Naive thymus-derived CD8-positive, alpha-beta T cell (primary cell): ENCODE measurements at regions not wholly inside any gene's neighbourhood (a gene's known extent, or its start where the extent isn't known, plus 50 kb on each side); places are given as distances from the start of the nearest gene placed in this dataset.
A peak's percentile ranks its signal among the peaks of the same experiment; 100 is the strongest.

ENCODE experiments used
- ATAC-seq, 2 donors: fragments of 150-1000 bp; cut with Tn5 transposase in 1 of 2; sonication (Bioruptor Pico), chemical (Tn5 transposase) in 1 of 2; 1 replicate in 1 of 2; 2 replicates in 1 of 2; pipeline ENCODE4 v1.10.0; 2021; ENCODE audit warnings: mild to moderate bottlenecking in 2 of 2, moderate library complexity in 2 of 2
- POLR2A ChIA-PET: fragments of 350-600 bp; sonication (Branson Sonifier 250); formaldehyde crosslinking; loops from one replicate; lab custom pipeline; 2021; ENCODE audit warnings: antibody characterized with exemption; lab: Charles Lee
- DNase-seq, 10 donors: peaks; one replicate each; pipeline versions ENCODE4 v3.0.0 to v3.0.0-alpha.2; 2020 to 2022
- H3K27ac Mint-ChIP-seq, 10 donors: one replicate each; pipeline ENCODE4 v1.8.0; 2020 to 2022; ENCODE audit warnings: mild to moderate bottlenecking in 10 of 10, mixed read lengths in 10 of 10, moderate library complexity in 4 of 10, inconsistent platforms in 1 of 10
- H3K27me3 Mint-ChIP-seq, 5 donors: one replicate each; pipeline ENCODE4 v1.8.0; 2021 to 2022; ENCODE audit warnings: mixed read lengths in 5 of 5
- H3K36me3 Mint-ChIP-seq, 3 donors: one replicate each; pipeline ENCODE4 v1.8.0; 2020 to 2022; ENCODE audit warnings: mixed read lengths in 3 of 3, mild to moderate bottlenecking in 2 of 3, inconsistent platforms in 1 of 3
- H3K4me1 Mint-ChIP-seq, 4 donors: one replicate each; pipeline ENCODE4 v1.8.0; 2021 to 2022; ENCODE audit warnings: mixed read lengths in 4 of 4
- H3K4me3 Mint-ChIP-seq, 10 donors: one replicate each; pipeline ENCODE4 v1.8.0; 2020 to 2022; ENCODE audit warnings: mild to moderate bottlenecking in 10 of 10, mixed read lengths in 10 of 10, moderate library complexity in 6 of 10, inconsistent platforms in 1 of 10
- H3K9me3 Mint-ChIP-seq, 9 donors: one replicate each; pipeline ENCODE4 v1.8.0; 2020 to 2022; ENCODE audit warnings: mixed read lengths in 9 of 9, mild to moderate bottlenecking in 3 of 9, inconsistent platforms in 1 of 9, moderate library complexity in 1 of 9

- Mint-ChIP-seq H3K27ac (no peak overlapping the region), H3K9me3 (peaks cover 2 to 29% (median 8%) of the 10 kb centered on the region in 9 donors), H3K27me3 (no peaks in the 10 kb centered on the region), H3K4me3 (no peak overlapping the region), H3K4me1 (no peaks in the 10 kb centered on the region), H3K36me3 (peaks cover 0 to 4% (median 0%) of the 10 kb centered on the region in 3 donors)
- DNase-seq, result no peak
- POLR2A ChIA-PET, result no interaction called here
- ATAC-seq, result no peak
These were observed 205.0 kb downstream of the PABPC4L start for GRCh38 chr4:133996431-133997121.

- H3K9me3 Mint-ChIP-seq, result peaks cover 5 to 39% (median 10%) of the 10 kb centered on the region in 9 donors
- DNase-seq, result no peak
- no peak for ATAC-seq
- no peak overlapping the region for H3K27ac Mint-ChIP-seq
- no peaks in the 10 kb centered on the region for H3K4me1 Mint-ChIP-seq
- no peaks in the 10 kb centered on the region for H3K27me3 Mint-ChIP-seq
- peaks cover 0 to 10% (median 0%) of the 10 kb centered on the region in 3 donors for H3K36me3 Mint-ChIP-seq
- POLR2A ChIA-PET, result no interaction called here
- H3K4me3 Mint-ChIP-seq, result no peak overlapping the region
These were observed 206.2 kb downstream of the PABPC4L start for GRCh38 chr4:133995243-133995960.

- peaks cover 0 to 21% (median 2%) of the 10 kb centered on the region in 9 donors for H3K9me3 Mint-ChIP-seq
- no peak for ATAC-seq
- no peak overlapping the region for H3K4me3 Mint-ChIP-seq
- no peaks in the 10 kb centered on the region for H3K4me1 Mint-ChIP-seq
- POLR2A ChIA-PET, result no interaction called here
- H3K27ac Mint-ChIP-seq, result no peak overlapping the region
- DNase-seq, result no peak
- H3K36me3 Mint-ChIP-seq, result no peaks in the 10 kb centered on the region
- no peaks in the 10 kb centered on the region for H3K27me3 Mint-ChIP-seq
These were observed 218.9 kb downstream of the PABPC4L start for GRCh38 chr4:133982533-133983224.

- POLR2A ChIA-PET, result no interaction called here
- DNase-seq, result no peak
- Mint-ChIP-seq H3K36me3 (no peaks in the 10 kb centered on the region), H3K27me3 (no peaks in the 10 kb centered on the region), H3K9me3 (peaks cover 0 to 21% (median 2%) of the 10 kb centered on the region in 9 donors), H3K27ac (no peak overlapping the region), H3K4me3 (no peak overlapping the region), H3K4me1 (no peaks in the 10 kb centered on the region)
- no peak for ATAC-seq
These were observed 220.3 kb downstream of the PABPC4L start for GRCh38 chr4:133981327-133981726.

GRCh38 chr4:133972586-133972985 lies 229.0 kb downstream of the PABPC4L start:
- no peak overlapping the region for H3K27ac Mint-ChIP-seq
- H3K36me3 Mint-ChIP-seq, result no peaks in the 10 kb centered on the region
- DNase-seq, result no peak
- ATAC-seq, result no peak
- H3K27me3 Mint-ChIP-seq, result no peaks in the 10 kb centered on the region
- POLR2A ChIA-PET, result no interaction called here
- H3K4me3 Mint-ChIP-seq, result no peak overlapping the region
- peaks cover 0 to 14% (median 3%) of the 10 kb centered on the region in 9 donors for H3K9me3 Mint-ChIP-seq
- H3K4me1 Mint-ChIP-seq, result no peaks in the 10 kb centered on the region

GRCh38 chr4:133969202-133969848 lies 232.3 kb downstream of the PABPC4L start:
- no peak overlapping the region for H3K4me3 Mint-ChIP-seq
- H3K4me1 Mint-ChIP-seq, result no peaks in the 10 kb centered on the region
- DNase-seq, result no peak
- no peak overlapping the region for H3K27ac Mint-ChIP-seq
- peaks cover 0 to 26% (median 13%) of the 10 kb centered on the region in 9 donors for H3K9me3 Mint-ChIP-seq
- H3K27me3 Mint-ChIP-seq, result no peaks in the 10 kb centered on the region
- POLR2A ChIA-PET, result no interaction called here
- H3K36me3 Mint-ChIP-seq, result no peaks in the 10 kb centered on the region
- ATAC-seq, result no peak

- Mint-ChIP-seq H3K4me3 (no peak overlapping the region), H3K9me3 (peaks cover 7 to 31% (median 13%) of the 10 kb centered on the region in 9 donors), H3K4me1 (no peaks in the 10 kb centered on the region), H3K27ac (no peak overlapping the region), H3K36me3 (no peaks in the 10 kb centered on the region), H3K27me3 (no peaks in the 10 kb centered on the region)
- POLR2A ChIA-PET, result no interaction called here
- ATAC-seq (no peak), DNase-seq (no peak)
These were observed 233.4 kb downstream of the PABPC4L start for GRCh38 chr4:133968174-133968573.

- Mint-ChIP-seq H3K27ac (no peak overlapping the region), H3K4me3 (peak overlapping the region in 1 of 10 donors; percentile 69), H3K9me3 (peaks cover 6 to 61% (median 19%) of the 10 kb centered on the region in 9 donors), H3K4me1 (no peaks in the 10 kb centered on the region), H3K36me3 (no peaks in the 10 kb centered on the region), H3K27me3 (peaks cover 0 to 2% (median 0%) of the 10 kb centered on the region in 5 donors)
- ATAC-seq, result no peak
- no peak for DNase-seq
- POLR2A ChIA-PET, result no interaction called here
These were observed 240.6 kb downstream of the PABPC4L start for GRCh38 chr4:133960975-133961374.

GRCh38 chr4:133943081-133943480 lies 258.5 kb downstream of the PABPC4L start:
- Mint-ChIP-seq H3K36me3 (no peaks in the 10 kb centered on the region), H3K4me3 (no peak overlapping the region), H3K27ac (no peak overlapping the region), H3K4me1 (no peaks in the 10 kb centered on the region), H3K9me3 (peaks cover 0 to 27% (median 8%) of the 10 kb centered on the region in 9 donors), H3K27me3 (no peaks in the 10 kb centered on the region)
- ATAC-seq (no peak), DNase-seq (no peak)
- POLR2A ChIA-PET, result no interaction called here

- Mint-ChIP-seq H3K9me3 (peaks cover 0 to 14% (median 4%) of the 10 kb centered on the region in 9 donors), H3K4me1 (no peaks in the 10 kb centered on the region), H3K27ac (no peak overlapping the region), H3K27me3 (no peaks in the 10 kb centered on the region), H3K36me3 (no peaks in the 10 kb centered on the region), H3K4me3 (no peak overlapping the region)
- ATAC-seq (no peak), DNase-seq (no peak)
- POLR2A ChIA-PET, result no interaction called here
These were observed 263.5 kb downstream of the PABPC4L start for GRCh38 chr4:133938061-133938460.

- no peak overlapping the region for H3K4me3 Mint-ChIP-seq
- H3K27ac Mint-ChIP-seq, result no peak overlapping the region
- H3K36me3 Mint-ChIP-seq, result no peaks in the 10 kb centered on the region
- ATAC-seq (no peak), DNase-seq (no peak)
- POLR2A ChIA-PET, result no interaction called here
- peaks cover 0 to 10% (median 4%) of the 10 kb centered on the region in 9 donors for H3K9me3 Mint-ChIP-seq
- H3K27me3 Mint-ChIP-seq, result no peaks in the 10 kb centered on the region
- H3K4me1 Mint-ChIP-seq, result no peaks in the 10 kb centered on the region
These were observed 271.9 kb downstream of the PABPC4L start for GRCh38 chr4:133929531-133930239.
